ENCODE measurements at regions not wholly inside any gene's neighbourhood (a gene's known extent, or its start where the extent isn't known, plus 50 kb on each side); places are given as distances from the start of the nearest gene placed in this dataset.
"Not testable (repeated sequence)": the region's sequence is repeated elsewhere in the genome, so short reads cannot be mapped to it uniquely, and the experiment has no call there.

DNA sequence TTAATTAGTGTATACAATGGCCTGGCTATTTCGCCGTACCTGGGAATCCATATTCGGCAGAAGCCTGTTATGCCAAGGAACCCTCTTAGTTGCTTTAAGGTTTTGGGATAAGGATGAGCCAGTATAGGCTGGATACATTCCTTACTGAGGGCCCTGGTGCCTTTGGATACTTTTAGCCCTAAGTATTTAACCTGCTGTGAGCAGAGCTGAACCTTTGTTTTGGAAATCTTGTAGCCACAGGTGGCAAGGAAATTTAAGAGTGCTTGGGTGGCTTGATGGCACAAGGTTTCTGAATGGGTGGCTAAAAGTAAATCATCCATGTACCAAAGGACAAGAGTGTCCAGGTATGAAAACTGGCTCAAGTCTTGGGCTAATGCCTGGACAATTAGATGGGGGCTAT is 92.2 kb upstream of the RHOBTB1 start:
- TF ChIP-seq, protein P1, sequence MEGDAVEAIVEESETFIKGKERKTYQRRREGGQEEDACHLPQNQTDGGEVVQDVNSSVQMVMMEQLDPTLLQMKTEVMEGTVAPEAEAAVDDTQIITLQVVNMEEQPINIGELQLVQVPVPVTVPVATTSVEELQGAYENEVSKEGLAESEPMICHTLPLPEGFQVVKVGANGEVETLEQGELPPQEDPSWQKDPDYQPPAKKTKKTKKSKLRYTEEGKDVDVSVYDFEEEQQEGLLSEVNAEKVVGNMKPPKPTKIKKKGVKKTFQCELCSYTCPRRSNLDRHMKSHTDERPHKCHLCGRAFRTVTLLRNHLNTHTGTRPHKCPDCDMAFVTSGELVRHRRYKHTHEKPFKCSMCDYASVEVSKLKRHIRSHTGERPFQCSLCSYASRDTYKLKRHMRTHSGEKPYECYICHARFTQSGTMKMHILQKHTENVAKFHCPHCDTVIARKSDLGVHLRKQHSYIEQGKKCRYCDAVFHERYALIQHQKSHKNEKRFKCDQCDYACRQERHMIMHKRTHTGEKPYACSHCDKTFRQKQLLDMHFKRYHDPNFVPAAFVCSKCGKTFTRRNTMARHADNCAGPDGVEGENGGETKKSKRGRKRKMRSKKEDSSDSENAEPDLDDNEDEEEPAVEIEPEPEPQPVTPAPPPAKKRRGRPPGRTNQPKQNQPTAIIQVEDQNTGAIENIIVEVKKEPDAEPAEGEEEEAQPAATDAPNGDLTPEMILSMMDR (conservative IDR thresholded peaks at IDR 0.05; ENCODE audit: low read depth, low read length): not testable (repeated sequence)
- TF ChIP-seq, protein P2, sequence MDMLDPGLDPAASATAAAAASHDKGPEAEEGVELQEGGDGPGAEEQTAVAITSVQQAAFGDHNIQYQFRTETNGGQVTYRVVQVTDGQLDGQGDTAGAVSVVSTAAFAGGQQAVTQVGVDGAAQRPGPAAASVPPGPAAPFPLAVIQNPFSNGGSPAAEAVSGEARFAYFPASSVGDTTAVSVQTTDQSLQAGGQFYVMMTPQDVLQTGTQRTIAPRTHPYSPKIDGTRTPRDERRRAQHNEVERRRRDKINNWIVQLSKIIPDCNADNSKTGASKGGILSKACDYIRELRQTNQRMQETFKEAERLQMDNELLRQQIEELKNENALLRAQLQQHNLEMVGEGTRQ (IDR thresholded peaks at IDR 0.05; ENCODE audit: low read depth, low read length): not testable (repeated sequence)
- TF ChIP-seq POLR2A (IDR thresholded peaks at IDR 0.05; ENCODE audit: low read depth, low read length); MXI1 (IDR thresholded peaks at IDR 0.05; ENCODE audit: borderline replicate concordance, low read depth, low read length); CEBPB (IDR thresholded peaks at IDR 0.05; ENCODE audit: low read depth, low read length); NFE2L2 (IDR thresholded peaks at IDR 0.05; ENCODE audit: low read depth, low read length); RAD21 (IDR thresholded peaks at IDR 0.05; ENCODE audit: low read length); MAZ (IDR thresholded peaks at IDR 0.05; ENCODE audit: borderline replicate concordance, low read depth, low read length); RFX5 (IDR thresholded peaks at IDR 0.05; ENCODE audit: low read depth, low read length); MAFK (IDR thresholded peaks at IDR 0.05; ENCODE audit: low read depth, low read length); RCOR1 (IDR thresholded peaks at IDR 0.05; ENCODE audit: insufficient replicate concordance, low read length); SMC3 (IDR thresholded peaks at IDR 0.05; ENCODE audit: low read depth, low read length): not testable (repeated sequence)
- TF ChIP-seq, protein P3, sequence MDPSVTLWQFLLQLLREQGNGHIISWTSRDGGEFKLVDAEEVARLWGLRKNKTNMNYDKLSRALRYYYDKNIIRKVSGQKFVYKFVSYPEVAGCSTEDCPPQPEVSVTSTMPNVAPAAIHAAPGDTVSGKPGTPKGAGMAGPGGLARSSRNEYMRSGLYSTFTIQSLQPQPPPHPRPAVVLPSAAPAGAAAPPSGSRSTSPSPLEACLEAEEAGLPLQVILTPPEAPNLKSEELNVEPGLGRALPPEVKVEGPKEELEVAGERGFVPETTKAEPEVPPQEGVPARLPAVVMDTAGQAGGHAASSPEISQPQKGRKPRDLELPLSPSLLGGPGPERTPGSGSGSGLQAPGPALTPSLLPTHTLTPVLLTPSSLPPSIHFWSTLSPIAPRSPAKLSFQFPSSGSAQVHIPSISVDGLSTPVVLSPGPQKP (IDR thresholded peaks at IDR 0.05; ENCODE audit: borderline replicate concordance, low read depth, low read length): not testable (repeated sequence)
